ENCODE measurements at regions not wholly inside any gene's neighbourhood (a gene's known extent, or its start where the extent isn't known, plus 50 kb on each side); places are given as distances from the start of the nearest gene placed in this dataset.
"Not testable (repeated sequence)": the region's sequence is repeated elsewhere in the genome, so short reads cannot be mapped to it uniquely, and the experiment has no call there.

- TF ChIP-seq PRDM10 (CRISPR knock-in tag; IDR thresholded peaks at IDR 0.05; ENCODE audit: low read depth), result no peak
- no peak for TF ChIP-seq MIER3 (CRISPR knock-in tag; IDR thresholded peaks at IDR 0.05; ENCODE audit: borderline replicate concordance)
- no peak for TF ChIP-seq ZFP37 (CRISPR knock-in tag; IDR thresholded peaks at IDR 0.05; ENCODE audit: borderline replicate concordance)
- no peak for TF ChIP-seq NR2C2 (CRISPR knock-in tag; IDR thresholded peaks at IDR 0.05; ENCODE audit: borderline replicate concordance)
- TF ChIP-seq MED8 (CRISPR knock-in tag; IDR thresholded peaks at IDR 0.05; ENCODE audit: insufficient replicate concordance), result no peak
- no peak for TF ChIP-seq DPF2 (CRISPR knock-in tag; IDR thresholded peaks at IDR 0.05; ENCODE audit: borderline replicate concordance, low read depth)
Observed at GRCh38 chr7:93663561-93664299, 89.2 kb upstream of the CALCR start (continued).

GRCh38 chr7:93658163-93658562, 83.6 kb upstream of the CALCR start:
- not testable (repeated sequence) for DNase-seq (ENCODE audit: low spot score)

More at GRCh38 chr7:93658163-93658562, 83.6 kb upstream of the CALCR start:
- ATAC-seq; H3K4me2 ChIP-seq (ENCODE audit: low read depth, low read length); H2AFZ ChIP-seq (ENCODE audit: low read length); in situ Hi-C loops (cut with HindIII; ENCODE audit: extremely low pct_ligation_motif_present, low pct_unique_long_range_greater_than_20kb); H3K9ac ChIP-seq (ENCODE audit: insufficient read depth, low read depth, low read length); H3K27ac ChIP-seq (ENCODE audit: extremely low read length, insufficient read depth, low read length); H3K36me3 ChIP-seq (replicated peaks in 1 of 2; ENCODE audit: control insufficient read depth in 1 of 2, insufficient read depth in 2 of 2, low read length in 2 of 2); FAIRE-seq; H4K20me1 ChIP-seq (ENCODE audit: insufficient read depth, low read length); H3K4me3 ChIP-seq (replicated peaks in 1 of 3; ENCODE audit: insufficient read depth in 1 of 3, low read depth in 2 of 3, low read length in 3 of 3); H3K9me3 ChIP-seq (ENCODE audit: low read length); H3K4me1 ChIP-seq (ENCODE audit: insufficient read depth, low read length); POLR2A ChIA-PET; H3K27me3 ChIP-seq (ENCODE audit: control insufficient read depth in 1 of 2, insufficient read depth in 2 of 2, low read length in 2 of 2); H3K79me2 ChIP-seq (ENCODE audit: insufficient read depth, low read length); BruUV-seq (replicated peaks); intact Hi-C loops (cut with micrococcal nuclease; ENCODE audit: unreplicated experiment); CTCF ChIA-PET (ENCODE audit: low intra/inter-chr PET ratio, low total read pairs): not testable (repeated sequence)
- WGBS (ENCODE audit: low lambda C conversion rate), result 2% methylated on average over 3 of the region's 3 CpGs

Measured in HepG2 (cell line).